K562 (cell line): ENCODE measurements at regions not wholly inside any gene's neighbourhood (a gene's known extent, or its start where the extent isn't known, plus 50 kb on each side); places are given as distances from the start of the nearest gene placed in this dataset.

Experiments
- CTBP1 ChIP-seq: fragments of 450-650 bp; IDR thresholded peaks from 2 replicates; pipeline ENCODE4 v1.6.1; 2016; ENCODE audit warnings: borderline replicate concordance
- PRPF4 ChIP-seq: fragments of 200-400 bp; formaldehyde crosslinking; IDR thresholded peaks from one replicate; pipeline ENCODE4 v1.6.1; 2017; ENCODE audit warnings: low read length, low read depth, mild to moderate bottlenecking; ENCODE audit not compliant: insufficient read depth, poor library complexity, severe bottlenecking
- TCF7L2 ChIP-seq: fragments of 150-350 bp; IDR thresholded peaks from 2 replicates; pipeline ENCODE4 v1.6.1; 2016; ENCODE audit warnings: low read depth, mild to moderate bottlenecking, low read length, moderate library complexity
- ZNF347 ChIP-seq: fragments of 450-650 bp; formaldehyde crosslinking; IDR thresholded peaks from 2 replicates; pipeline ENCODE4 v1.4.0; 2020; ENCODE audit warnings: low read depth, mild to moderate bottlenecking, moderate library complexity

GRCh38 chr9:129549139-129549538 is 71.8 kb downstream of the C9orf50 start:
- TF ChIP-seq ZNF347 (CRISPR knock-in tag) (no peak), TCF7L2 (no peak), PRPF4 (no peak), CTBP1 (no peak)
